Left renal pelvis (tissue), 4 donors: ENCODE measurements at regions not wholly inside any gene's neighbourhood (a gene's known extent, or its start where the extent isn't known, plus 50 kb on each side); places are given as distances from the start of the nearest gene placed in this dataset.

ENCODE experiments used
- DNase-seq, 4 donors: peaks; one replicate each; pipeline ENCODE4 v3.0.0-alpha.2; 2013; ENCODE audit warnings: low read depth in 4 of 4, low spot score in 3 of 4

DNA sequence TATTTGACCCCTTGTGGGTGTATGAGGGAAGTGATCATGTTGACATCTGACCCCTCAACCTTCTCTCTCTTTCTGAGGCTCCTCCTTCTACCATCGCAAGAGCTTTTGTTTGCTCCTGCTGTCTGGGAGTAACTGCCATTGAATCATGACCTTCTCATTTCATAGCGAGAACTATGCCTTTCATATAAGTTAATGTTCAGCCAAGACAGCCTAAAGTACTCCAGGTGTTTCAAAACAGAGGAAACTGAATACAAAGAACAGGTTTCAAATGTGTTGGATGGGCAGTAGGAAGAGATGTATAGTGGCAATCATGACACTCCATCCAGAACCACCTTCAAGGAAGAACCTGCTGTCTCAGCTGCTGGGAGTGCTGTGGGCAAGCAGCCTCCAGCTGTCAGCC is 403.1 kb downstream of the MID1IP1 start:
- no peak for DNase-seq

DNA sequence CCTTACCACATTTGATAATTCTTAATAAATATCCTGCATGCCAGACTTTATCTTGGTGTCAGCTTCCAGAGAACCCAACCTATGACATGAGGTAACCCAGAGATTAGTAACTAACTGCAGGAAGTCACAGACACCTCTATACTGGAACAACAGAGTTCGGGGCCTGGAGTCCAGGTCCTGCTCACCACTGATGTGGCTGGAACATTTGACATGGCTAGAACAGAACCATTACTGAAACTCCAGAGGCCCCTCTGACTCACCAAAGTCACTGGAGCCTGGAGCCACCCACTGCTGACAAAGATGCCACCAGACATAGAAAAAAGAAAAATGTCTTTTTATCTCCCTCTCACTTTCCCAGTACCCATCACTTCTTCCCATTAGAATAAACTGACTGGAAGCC is 403.7 kb downstream of the MID1IP1 start:
- DNase-seq = no peak

DNA sequence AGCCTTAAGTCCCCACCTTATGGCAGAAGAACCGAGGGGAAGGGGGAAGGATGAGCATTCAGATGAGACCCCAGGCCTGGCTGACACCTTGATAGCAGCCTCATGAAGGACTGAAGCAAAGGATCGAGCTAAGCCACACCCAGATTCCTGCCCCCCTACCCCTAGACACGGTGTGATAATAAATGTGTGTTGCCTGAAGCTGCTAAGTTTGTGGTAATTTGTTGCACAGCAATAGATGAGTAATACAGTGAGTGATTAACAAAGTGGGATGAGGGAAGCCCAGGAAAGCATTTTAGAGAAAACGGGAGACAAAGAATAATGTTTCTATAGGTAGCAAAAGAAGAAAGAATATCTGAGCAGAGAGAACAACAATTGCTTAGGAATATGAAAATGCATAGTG is 404.2 kb downstream of the MID1IP1 start:
- no peak for DNase-seq

DNA sequence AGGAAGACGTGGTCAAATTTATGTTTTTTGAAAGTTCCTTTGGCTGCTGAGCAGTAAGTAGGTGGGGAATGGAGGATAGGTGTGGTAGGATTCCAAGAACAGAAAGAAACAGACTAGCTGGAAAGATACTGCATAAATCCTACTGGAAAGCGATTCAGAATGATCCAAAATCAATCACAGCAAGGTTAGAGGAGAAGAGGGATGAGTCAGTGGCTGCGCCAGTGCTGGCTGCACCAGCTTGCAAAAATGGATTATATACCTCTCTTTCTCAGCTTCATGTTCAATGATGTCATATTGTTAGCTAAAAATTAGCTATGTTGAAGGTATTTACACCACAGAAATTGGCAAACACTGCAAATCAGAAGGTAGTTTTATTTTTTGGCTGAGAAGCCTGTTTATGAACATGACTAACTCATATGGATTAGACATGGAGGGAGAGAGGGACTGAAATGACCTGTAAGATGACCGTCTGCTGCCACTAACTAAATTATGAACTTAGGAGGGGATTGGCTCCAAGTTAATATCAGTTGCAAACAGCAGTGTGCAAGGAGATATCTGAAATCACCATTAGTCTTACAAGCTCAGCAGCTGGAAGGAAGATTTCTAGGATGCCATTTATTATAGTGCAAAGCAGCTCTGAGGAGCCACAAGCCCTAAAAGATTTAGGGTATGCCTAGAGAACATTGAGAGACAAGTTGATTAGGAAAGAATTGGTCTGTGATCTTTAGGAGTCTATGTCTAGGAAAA is 405.3 kb downstream of the MID1IP1 start:
- no peak for DNase-seq

DNA sequence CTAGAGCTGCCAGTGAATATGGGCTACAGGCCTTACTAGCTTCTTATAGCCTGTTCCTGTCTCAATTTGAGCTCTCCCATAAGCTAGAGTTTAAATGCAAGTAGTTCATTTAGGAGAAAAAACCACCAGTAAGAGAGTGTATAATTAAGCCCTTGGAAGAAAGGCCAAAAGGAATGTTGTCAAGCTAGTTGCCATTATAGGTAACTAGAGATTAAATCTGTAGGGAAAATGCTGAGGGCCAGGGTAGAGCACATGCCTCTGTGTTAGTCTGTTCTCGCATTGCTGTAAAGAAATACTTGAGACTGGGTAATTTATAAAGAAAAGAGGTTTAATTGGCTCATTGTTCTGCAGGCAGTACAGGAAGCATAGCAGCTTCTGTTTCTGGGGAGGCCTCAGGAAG is 410.2 kb downstream of the MID1IP1 start:
- DNase-seq = no peak

DNA sequence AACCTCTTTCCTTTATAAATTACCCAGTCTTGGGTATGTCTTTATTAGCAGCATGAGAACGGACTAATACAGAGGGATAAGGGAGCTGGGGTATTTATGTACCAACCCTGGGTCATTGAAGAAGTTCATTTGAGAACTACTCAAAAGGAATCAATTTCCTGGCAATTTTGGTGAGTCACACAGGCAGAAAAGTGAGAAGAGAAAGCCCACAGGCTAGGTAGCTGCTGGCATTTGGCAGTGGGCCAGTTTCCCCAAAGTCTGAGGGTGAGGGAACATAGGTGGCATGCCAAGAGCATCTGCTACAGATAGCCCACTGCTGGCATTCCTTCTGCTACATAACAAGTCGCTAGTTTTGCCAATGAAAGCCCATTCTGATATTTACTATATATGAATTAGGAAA is 411.2 kb downstream of the MID1IP1 start:
- no peak for DNase-seq

DNA sequence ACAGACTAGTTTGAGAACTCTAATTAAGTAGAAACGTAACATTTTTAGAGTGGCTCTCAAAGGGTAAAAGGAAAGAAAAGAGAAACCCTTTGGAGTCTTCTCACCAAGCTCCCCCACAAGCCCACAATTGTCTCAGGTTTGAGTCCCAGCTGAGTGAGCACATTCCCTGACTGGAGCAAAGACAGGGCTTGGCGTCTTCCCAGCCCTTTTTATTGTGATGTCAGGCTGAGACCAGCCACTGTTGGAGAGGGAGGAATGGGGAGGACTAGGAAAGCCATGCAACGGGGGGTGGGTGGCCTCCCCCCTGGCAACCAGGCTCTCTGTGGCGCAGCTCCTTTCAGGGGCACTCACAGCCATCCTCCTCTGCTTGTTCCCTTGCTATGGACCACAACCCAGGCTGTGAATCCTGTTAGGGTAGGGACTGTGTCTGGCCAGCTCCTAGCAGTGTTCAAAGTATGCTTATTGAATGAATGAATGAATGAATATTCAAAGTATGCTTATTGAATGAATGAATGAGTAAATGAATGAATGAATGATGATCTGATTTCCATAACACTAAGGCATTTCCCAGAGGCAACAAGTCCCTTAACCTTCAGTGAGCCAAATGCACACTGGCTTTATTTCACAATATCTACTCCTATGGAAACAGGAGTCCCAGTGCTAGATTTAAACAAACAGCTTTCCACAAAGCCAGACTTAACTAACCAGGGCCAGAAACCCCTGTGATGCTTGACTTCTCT is 413.3 kb downstream of the MID1IP1 start:
- DNase-seq = no peak

DNA sequence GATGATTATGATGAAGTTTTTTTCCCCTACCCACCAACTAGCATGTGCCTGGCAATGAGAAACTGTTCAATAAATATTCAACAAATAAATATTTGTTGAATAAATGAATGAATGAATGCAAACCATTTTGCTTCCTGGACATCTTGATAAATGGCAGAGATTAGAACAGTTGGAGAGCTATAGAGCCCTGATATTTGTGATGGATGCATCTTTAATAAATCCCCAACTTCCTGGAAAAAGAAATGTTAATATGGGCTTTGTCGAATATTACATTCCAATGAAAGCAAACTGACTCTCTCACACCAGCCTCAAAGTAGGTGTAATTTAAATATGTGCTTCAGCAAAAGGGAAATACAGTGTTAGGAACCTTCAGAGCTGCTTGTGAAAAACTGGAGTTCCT is 419.7 kb downstream of the MID1IP1 start:
- no peak for DNase-seq

DNA sequence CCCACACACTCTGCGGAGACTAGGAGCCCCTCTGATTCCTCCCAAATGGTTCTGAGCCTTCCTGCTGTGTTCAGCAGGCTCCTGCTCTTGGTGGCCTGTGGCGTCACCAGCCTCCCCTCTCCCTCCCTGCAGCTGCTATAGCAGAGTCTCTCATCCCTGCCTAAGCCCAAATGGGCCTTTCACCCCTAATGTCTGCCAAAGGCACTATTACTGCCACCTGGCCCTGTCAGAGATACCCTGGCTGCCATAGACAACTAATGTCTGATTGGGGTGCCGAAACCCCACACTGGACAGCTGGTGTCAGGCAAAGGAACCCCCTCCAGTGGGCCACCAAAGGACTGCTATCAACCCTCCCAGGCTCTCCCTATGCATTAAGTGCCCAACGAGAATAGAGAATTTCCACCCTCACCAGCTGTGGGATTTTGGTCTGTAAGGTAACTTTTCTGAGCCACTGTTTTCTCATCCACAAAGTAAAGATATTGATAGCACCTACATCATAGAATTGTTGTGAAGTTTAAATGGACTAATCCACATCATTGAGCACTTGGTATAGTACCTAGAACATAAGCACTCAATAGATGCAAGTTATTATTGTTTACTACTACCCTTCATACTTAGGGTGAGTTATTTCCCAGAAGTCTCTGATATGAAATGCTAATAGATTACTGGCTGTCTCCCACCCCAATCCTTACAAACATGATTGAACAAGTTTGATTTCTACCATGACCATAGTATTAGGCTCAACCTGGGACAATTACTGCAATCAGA is 421.3 kb downstream of the MID1IP1 start:
- no peak for DNase-seq

DNA sequence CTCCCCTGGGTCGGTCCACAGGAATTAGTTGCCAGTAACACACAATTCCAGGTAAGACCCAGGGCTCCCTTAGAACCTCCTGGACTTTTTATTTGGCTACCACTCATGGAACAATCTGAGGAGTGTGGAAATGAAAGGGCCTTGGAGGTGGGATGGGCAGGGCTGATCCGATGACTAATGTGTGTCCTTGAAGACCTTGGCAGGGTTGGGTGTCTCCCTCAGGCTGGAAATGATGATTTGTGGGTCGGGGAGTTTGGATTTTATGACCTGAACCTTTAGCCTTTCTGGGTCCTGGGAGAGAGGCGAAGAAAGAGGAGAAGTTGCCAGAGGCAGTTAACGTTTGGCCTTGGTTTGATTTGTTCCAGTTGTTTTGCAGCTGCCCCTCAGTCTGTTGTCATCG is 425.0 kb downstream of the MID1IP1 start:
- no peak for DNase-seq

DNA sequence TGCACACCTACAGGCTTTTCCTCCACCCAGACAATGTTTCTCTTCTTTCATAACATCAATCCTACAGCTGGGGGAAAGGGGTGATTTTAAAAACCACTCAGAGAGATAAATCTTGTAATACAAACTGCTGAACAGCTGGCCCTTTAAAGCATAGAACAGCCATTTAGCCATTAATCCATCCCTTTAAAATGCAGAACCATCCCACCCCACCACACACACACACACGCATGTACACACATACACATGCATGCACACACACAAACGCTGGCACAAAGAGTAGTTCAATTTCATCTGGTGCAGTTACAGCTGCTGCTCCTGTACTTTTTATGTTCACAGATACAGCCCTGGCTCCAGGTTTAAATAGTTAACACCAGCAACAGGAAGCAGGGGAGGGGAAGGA is 426.1 kb downstream of the MID1IP1 start:
- DNase-seq = no peak

DNA sequence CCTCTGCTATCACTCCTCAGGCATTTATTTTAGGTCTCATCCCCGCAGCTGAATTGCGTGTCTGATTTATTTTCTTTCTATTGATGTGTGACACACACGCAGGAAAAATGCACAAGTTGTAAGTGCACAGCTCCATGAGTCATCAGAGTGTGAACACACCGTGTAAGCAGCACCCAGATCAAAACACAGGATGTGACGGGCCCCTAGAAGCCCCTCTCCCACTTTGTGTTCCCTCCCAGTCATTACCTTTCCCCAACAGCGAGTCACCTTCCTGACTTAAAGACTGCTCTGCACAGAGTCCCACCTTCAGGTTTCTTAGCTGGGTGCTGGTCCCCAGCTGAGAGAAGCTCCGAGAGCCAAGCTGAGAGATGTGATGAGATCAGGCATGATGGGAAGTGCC is 436.7 kb downstream of the MID1IP1 start:
- DNase-seq = no peak

DNA sequence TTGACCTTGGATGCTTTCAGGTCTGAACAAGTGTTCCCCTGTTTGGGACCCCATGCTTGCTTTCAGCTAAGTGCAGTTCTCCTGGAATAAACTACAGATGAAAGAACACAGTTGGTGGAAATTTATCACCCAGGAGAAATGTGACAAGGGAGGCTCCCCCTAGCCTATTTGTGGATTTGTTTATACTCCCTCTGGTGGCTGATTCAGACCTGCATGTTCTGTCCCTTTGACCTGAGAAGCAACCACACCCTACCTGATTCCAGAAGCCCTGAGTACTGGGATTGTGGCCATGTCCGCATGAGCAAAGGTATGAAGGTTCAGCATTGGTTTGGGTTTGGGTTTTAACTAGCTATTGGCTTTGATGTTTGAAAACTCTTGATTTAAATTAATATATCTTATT is 440.9 kb downstream of the MID1IP1 start:
- no peak for DNase-seq

DNA sequence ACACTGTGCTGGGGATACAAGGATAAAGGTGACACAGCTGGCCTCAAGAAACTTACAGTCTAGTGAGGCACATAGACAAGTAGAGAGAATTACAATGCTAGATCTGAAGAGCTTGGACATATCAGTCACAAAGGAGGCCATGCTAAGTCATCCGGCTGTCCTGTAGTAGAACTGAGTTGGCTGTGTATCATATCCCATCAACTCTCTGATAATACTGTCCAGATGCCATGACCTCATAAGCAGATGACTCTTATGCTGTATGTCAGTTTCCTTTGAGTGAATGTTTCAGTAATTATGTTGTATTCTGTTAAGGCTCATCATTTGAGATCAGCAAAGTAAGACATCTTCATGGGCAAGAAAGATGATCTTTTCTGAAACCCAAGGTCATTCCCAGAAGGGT is 442.9 kb downstream of the MID1IP1 start:
- no peak for DNase-seq

DNA sequence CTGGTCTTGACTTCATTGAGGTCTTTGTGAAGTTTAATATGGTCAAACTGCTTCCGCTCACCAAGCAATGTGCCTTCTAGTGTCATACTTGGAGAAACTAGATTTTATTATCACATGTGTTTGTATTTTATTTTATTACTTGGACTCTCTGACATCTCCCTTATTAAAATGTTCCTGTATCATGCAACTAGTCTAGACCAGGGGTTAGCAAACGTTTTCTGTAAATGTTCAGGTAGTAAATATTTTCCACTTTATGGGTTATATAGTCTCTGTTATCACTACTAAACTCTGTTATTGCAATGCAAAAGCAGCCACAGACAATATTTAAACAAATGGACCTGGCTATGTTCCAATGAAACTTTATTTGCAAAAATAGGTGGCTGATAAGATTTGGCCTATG is 443.8 kb downstream of the MID1IP1 start:
- DNase-seq = no peak

DNA sequence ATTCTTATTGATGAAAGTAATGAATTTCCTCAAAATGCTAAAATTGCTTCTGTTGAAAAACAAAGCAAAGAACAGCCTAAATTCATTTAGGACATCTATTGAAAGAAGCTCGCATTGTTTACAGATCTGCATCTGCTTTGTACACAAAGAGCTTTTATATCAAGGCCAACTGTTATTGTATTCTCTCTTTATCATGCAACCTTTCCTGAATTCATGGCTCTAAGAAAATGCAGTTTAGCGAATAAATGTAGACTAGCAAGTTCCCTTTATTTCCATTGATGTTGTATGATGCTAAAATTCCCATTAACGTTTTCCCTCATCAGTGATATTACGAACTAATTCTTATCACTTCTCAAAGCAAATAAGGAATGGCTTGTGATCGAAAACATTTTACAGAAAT is 446.3 kb downstream of the MID1IP1 start:
- DNase-seq = no peak

DNA sequence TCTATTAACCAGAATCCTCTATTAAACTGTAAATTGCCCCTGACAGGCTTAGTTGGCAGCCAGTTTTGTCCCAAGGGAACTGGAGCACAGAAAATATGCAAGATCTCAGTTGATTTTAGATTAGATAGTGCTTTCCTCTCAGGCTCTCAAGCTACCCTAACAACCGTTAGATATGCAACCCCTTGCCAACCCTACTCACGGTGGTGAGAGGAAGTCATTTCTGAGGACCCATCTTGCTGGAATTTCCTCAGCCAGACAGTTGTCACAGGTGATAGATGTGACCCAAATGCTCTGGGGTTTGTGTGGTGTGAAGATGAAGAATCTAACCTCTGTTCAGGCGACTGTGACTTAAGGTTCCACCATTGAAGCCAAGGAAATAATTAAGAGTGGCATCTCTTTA is 447.1 kb downstream of the MID1IP1 start:
- no peak for DNase-seq

DNA sequence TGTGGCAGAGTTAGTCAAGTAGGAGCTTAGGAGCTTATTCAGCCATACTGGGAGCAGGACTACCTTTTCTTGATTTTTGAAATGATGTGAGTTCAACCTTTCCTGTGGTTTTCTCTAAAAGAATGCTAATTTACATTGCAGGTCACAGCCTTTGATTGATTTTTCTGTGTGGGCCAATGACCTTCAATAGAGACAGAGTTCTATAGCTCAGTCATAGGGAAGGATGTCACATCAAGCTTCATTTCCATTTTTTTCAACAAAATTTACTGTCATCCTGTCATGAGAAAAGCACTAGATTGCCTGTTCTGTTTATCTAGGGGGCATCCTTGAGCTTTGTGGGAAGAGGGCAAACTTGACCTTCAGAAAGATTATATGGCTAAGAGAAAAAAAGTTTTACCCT is 448.7 kb downstream of the MID1IP1 start:
- DNase-seq = no peak

DNA sequence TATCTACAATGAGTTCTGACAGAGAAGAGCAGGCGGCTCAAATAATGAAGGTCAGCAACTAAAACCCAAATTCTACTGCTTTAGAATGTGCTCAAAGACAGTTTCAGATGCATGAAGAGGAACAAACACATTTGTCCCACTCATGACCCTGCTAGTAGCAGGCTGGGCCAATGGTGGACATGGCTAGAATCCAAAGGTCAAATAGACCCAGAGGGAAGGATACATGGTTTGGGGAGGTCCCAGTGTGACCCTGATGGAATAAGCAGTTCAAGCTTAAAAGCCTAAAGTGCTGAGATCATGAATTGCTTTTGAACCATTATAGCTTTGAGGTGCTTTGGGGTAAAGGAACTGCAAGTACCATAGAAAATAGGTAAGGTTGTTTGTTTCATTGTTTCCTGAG is 450.7 kb downstream of the MID1IP1 start:
- DNase-seq = no peak

DNA sequence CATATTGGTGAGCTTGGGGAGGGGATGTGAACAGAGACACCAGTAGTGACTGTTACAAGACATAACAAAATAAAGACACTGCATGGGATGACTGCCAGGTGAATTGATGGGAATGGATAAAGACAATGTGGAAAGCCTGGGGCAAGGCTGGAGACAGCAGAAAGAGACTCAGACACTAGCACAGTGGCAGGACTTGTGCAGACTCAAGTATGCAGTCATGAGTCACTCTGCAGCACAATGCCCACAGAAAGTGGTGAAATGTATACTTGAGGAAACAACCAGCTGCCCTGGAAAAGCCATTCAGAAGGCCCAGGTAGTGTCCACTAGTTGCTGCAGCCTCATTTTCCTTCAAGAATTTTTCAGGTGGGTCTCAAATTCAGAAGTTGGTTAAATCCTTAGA is 452.3 kb downstream of the MID1IP1 start:
- DNase-seq = no peak

DNA sequence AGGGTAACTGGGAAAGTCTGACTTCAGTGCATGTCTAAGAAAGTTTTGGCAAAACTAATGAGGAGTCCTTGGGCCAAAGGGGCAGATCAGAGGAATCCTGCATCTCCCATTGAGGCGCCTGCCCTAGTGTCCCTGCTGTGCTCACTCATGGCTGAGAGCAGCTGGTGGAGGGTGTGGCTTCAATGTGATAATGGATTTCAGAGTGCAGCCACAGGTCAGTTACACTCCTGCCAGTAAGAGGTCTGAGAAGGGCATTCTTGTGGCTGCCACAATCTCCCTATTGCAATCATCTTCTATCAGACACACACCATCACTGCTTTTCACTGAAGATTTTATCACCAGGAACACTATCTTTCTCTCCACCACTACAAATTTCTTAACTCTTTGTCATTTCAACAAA is 457.1 kb downstream of the MID1IP1 start:
- DNase-seq = no peak

DNA sequence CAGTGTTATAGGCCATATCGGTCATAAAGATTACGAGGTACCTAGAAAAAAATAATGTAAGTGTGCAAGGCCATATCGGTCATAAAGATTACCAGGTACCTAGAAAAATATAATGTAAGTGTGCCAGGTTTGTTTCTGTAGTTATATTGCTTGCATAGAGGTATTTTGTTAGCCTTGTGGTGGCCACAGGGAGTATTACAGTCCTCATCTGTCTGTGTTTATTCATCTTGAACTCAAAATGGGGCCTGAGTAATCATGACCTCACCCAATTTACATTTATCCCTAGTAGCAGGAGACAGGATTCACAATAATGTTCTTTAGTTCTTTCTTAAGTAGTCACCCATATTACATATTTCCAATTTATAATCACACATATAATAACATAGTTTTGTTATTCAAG is 459.7 kb downstream of the MID1IP1 start:
- no peak for DNase-seq
